Erythroblast (primary cell): ENCODE measurements at regions not wholly inside any gene's neighbourhood (a gene's known extent, or its start where the extent isn't known, plus 50 kb on each side); places are given as distances from the start of the nearest gene placed in this dataset.

Source experiments
- GATA1 ChIP-seq: IDR thresholded peaks from 2 replicates; pipeline ENCODE4 v1.6.1; 2011; ENCODE audit warnings: low read depth, mild to moderate bottlenecking, control low read depth, low read length, moderate library complexity
- POLR2A ChIP-seq: IDR thresholded peaks from 2 replicates; pipeline ENCODE4 v1.6.1; 2011; ENCODE audit warnings: mild to moderate bottlenecking, low read length

DNA sequence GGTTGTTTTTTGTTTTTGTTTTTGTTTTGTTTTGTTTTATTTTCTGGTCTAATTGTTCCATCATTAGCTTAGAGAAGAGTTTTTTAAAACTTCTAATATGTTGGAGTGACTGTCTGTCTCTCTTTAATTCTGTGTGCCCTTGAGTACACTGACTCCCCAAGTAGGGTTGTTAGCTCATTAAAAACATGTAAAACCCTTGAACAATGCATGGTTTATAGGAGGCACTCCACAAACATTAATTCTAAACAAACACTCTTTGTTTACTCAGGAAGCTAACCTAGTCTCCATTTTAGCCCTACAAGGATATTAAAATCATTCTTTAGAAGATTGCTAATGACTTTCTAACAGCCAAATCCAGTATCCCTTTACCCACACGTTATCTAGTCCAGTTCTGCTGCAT lies 100.5 kb downstream of the CGGBP1 start:
- TF ChIP-seq POLR2A (no peak), GATA1 (no peak)
